LNCaP clone FGC (cell line): ENCODE measurements at regions not wholly inside any gene's neighbourhood (a gene's known extent, or its start where the extent isn't known, plus 50 kb on each side); places are given as distances from the start of the nearest gene placed in this dataset.

Experiments
- DNase-seq: peaks from one replicate; pipeline ENCODE4 v3.0.0-alpha.2; 2011; ENCODE audit warnings: low read depth
- H3K4me3 ChIP-seq: 2 replicates; pipeline ENCODE4 v1.5.1; 2011; ENCODE audit warnings: mild to moderate bottlenecking, low read depth, low read length, control low read depth
- CTCF ChIP-seq: IDR thresholded peaks from 2 replicates; pipeline ENCODE4 v1.5.1; 2012; ENCODE audit warnings: mild to moderate bottlenecking; ENCODE audit not compliant: control insufficient read depth, insufficient read depth; ENCODE audit errors: extremely low read depth

GRCh38 chr15:46409841-46410301 is 775.0 kb downstream of the SQOR start:
- TF ChIP-seq CTCF, result no peak
- no peak for DNase-seq

GRCh38 chr15:46410705-46411104 is 775.9 kb downstream of the SQOR start:
- H3K4me3 ChIP-seq, result no peak overlapping the region
- TF ChIP-seq CTCF, result no peak
- DNase-seq, result no peak

More at GRCh38 chr15:46409841-46410301, 775.0 kb downstream of the SQOR start:
- H3K4me3 ChIP-seq, result no peak overlapping the region

DNA sequence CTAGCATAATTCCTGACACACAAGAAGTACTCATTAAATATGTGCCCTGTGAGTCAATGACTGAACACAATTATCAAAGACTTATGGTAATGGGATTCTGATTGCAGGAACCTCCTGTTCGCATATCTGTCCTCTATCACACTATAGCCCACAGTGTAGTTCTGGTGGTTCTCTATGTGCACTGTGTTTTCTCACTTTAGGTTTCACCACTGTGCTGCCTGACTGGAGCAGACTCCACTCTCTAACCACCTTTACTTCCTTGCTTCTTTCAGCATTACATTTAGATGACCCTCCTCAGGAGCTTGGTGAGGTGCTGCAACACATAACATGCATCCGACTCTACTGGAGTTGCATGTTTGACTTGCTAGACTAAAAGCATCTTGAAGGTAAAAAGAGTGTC is 777.1 kb downstream of the SQOR start:
- no peak for DNase-seq
- H3K4me3 ChIP-seq, result no peak overlapping the region
- no peak for TF ChIP-seq CTCF

DNA sequence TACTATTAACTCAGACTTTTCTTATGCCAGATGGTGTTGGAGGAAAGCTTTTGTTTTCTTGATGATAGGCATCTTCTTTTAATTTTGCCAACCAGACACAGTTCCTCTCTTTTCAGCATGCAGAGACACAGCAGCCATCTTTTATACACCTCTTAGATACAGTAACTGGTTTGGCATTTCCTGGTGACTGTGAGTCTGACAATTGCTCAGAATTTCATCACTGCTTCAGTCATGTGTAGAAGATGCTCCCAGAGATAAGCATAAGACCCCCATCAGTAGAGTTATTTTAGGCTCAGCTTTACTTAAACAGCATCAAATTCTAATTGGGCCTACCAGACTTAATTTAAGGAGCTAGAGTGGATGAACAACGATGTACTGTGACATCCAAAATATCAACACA is 779.0 kb downstream of the SQOR start:
- no peak for DNase-seq
- no peak overlapping the region for H3K4me3 ChIP-seq
- no peak for TF ChIP-seq CTCF

DNA sequence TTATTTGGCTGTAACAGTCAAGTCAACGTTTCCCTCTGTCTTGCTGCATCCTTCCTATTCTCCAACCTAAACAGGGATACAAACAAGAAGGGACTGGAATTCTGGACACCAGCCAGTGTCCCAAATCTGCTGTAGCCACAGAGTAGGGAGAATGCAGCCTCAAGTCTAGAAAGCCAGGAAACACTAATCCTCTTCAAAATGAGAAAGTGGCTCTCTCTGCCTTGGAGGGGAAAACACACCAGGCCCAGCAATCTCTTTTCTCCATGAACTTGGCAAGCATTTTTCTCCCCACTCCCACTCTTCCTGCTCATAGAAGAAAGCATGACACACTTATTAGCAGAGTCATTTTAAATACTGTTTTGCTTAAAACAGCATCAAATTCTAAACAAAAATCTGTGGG is 781.7 kb downstream of the SQOR start:
- no peak for TF ChIP-seq CTCF
- H3K4me3 ChIP-seq, result no peak overlapping the region
- no peak for DNase-seq

DNA sequence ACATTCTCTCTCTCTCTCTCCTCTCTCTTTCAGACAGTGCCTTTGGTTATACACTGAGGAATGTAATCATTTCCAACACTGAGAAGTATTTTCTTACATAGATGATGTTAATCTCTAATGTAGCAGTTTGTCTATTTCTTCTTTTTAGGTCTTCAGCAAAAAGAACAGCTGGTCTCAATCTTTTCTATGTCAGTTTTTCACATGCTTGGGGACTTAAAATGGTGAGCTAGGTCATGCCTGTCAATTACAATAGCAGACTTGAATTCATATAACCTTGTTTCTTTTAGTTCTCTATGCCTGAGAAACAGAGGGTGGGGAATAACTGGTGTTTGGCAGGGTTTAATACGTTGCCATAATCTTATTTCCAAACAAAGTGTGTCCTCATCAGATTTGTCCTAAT is 786.2 kb downstream of the SQOR start:
- no peak for TF ChIP-seq CTCF
- DNase-seq, result no peak
- H3K4me3 ChIP-seq, result no peak overlapping the region

GRCh38 chr15:46441294-46442062 is 806.6 kb downstream of the SQOR start:
- H3K4me3 ChIP-seq, result no peak overlapping the region
- no peak for TF ChIP-seq CTCF
- no peak for DNase-seq
